ENCODE measurements at regions not wholly inside any gene's neighbourhood (a gene's known extent, or its start where the extent isn't known, plus 50 kb on each side); places are given as distances from the start of the nearest gene placed in this dataset.

DNA sequence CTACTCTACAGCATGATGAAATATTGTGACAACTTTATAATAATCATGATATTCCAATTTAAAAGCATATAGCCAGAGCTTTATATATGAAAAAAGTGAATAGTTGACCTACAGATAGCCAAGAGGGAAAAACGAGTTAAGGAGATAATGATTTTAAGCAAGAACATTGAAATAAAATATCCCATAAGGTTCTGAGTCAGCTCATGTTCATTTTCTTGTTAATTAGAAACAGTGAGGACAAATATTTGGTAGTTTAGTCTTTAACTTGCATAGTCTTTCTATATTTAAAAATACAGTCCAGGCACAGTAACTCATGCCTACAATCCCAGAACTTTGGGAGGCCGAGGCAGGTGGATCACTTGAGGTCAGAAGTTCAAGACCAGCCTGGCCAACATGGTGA, 55.8 kb upstream of the CDH6 start:
- Mint-ChIP-seq H3K36me3 (ENCODE audit: low read depth) (no peaks in the 10 kb centered on the region), H3K27me3 (no peaks in the 10 kb centered on the region), H3K27ac (no peak overlapping the region), H3K4me1 (no peaks in the 10 kb centered on the region), H3K4me3 (no peak overlapping the region)
- no peak for DNase-seq
- no peak for ATAC-seq
- no peaks in the 10 kb centered on the region for H3K9me3 ChIP-seq (ENCODE audit: control insufficient read depth, low read length, poor library complexity, severe bottlenecking)

DNA sequence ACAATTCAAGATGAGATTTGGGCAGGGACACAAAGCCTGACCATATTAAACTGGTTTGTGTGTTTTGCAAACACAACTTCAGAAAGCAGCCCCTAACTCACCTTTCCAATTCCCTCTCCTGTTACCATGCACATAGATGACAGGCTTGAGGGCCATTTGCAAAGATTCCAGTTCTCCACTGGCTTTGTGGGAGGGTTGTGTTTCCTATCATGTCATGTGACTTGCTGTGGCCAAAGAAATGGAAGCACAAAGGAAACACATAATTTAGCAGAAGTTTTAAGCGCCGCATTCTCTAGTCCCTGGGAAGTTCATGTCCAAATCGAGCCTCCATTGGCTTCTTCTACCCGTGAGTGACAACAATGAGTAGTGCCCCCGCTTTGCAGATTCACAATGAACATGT, 57.9 kb upstream of the CDH6 start:
- Mint-ChIP-seq H3K36me3 (ENCODE audit: low read depth) (no peaks in the 10 kb centered on the region), H3K4me3 (no peak overlapping the region), H3K4me1 (no peaks in the 10 kb centered on the region), H3K27ac (no peak overlapping the region), H3K27me3 (no peaks in the 10 kb centered on the region)
- no peaks in the 10 kb centered on the region for H3K9me3 ChIP-seq (ENCODE audit: control insufficient read depth, low read length, poor library complexity, severe bottlenecking)
- DNase-seq (no peak), ATAC-seq (no peak)

DNA sequence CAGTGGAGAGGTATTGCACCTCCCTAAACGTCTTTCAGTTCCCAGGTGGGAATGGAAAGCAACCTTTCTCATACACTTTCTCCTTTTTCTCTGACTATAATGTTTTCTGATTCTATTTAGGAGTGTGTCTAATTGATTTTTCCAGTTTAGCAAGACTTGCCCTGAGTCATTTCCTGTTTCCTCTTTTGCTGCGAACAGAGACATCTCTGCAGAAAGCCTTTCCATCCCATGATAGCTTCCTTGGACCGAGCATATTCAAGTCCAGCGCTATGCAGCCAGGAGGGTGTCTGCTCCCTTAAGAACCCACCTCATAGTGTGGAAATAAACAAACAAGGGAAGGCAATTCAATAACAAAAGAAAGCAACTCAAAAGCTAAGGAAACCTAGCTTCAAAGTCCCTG, 60.0 kb upstream of the CDH6 start:
- Mint-ChIP-seq H3K27ac (no peak overlapping the region), H3K4me1 (no peaks in the 10 kb centered on the region), H3K36me3 (ENCODE audit: low read depth) (no peaks in the 10 kb centered on the region), H3K27me3 (no peaks in the 10 kb centered on the region), H3K4me3 (no peak overlapping the region)
- DNase-seq (no peak), ATAC-seq (no peak)
- no peaks in the 10 kb centered on the region for H3K9me3 ChIP-seq (ENCODE audit: control insufficient read depth, low read length, poor library complexity, severe bottlenecking)

- H3K9me3 ChIP-seq (ENCODE audit: control insufficient read depth, low read length, poor library complexity, severe bottlenecking), result no peaks in the 10 kb centered on the region
- DNase-seq, result no peak
- H3K4me3 Mint-ChIP-seq, result no peak overlapping the region
- H3K4me1 Mint-ChIP-seq, result no peaks in the 10 kb centered on the region
- ATAC-seq, result no peak
- no peaks in the 10 kb centered on the region for H3K36me3 Mint-ChIP-seq (ENCODE audit: low read depth)
- H3K27ac Mint-ChIP-seq, result no peak overlapping the region
- H3K27me3 Mint-ChIP-seq, result no peaks in the 10 kb centered on the region
Measured at GRCh38 chr5:31131381-31131891, 62.0 kb upstream of the CDH6 start.

DNA sequence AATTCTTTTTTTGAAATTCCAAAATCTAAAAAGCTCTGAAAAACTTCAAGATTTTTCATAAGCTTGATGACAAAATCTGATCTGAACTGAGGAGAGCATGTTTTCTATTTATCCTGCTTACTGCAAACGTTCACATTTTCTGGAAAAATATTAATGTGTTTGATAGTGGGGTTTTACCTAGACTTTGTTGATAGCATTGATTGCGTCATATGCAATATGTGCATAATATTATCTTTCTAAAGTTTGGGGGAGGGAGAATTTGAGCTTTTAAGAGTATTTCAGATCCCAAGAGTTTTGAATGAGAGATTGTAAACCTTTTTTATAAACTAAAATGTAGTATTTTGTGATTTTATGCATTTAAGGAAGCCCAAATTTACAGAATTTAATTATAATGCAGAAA, 62.8 kb upstream of the CDH6 start:
- no peak overlapping the region for H3K4me3 Mint-ChIP-seq
- no peaks in the 10 kb centered on the region for H3K27me3 Mint-ChIP-seq
- no peaks in the 10 kb centered on the region for H3K4me1 Mint-ChIP-seq
- H3K36me3 Mint-ChIP-seq (ENCODE audit: low read depth), result no peaks in the 10 kb centered on the region
- H3K9me3 ChIP-seq (ENCODE audit: control insufficient read depth, low read length, poor library complexity, severe bottlenecking), result no peaks in the 10 kb centered on the region
- DNase-seq (no peak), ATAC-seq (no peak)
- no peak overlapping the region for H3K27ac Mint-ChIP-seq

- ATAC-seq (no peak), DNase-seq (no peak)
- H3K4me1 Mint-ChIP-seq, result no peaks in the 10 kb centered on the region
- no peaks in the 10 kb centered on the region for H3K9me3 ChIP-seq (ENCODE audit: control insufficient read depth, low read length, poor library complexity, severe bottlenecking)
- no peaks in the 10 kb centered on the region for H3K27me3 Mint-ChIP-seq
- no peak overlapping the region for H3K4me3 Mint-ChIP-seq
- H3K36me3 Mint-ChIP-seq (ENCODE audit: low read depth), result no peaks in the 10 kb centered on the region
- no peak overlapping the region for H3K27ac Mint-ChIP-seq
Measured at GRCh38 chr5:31124651-31125305, 68.7 kb upstream of the CDH6 start.

- no peaks in the 10 kb centered on the region for H3K4me1 Mint-ChIP-seq
- no peaks in the 10 kb centered on the region for H3K9me3 ChIP-seq (ENCODE audit: control insufficient read depth, low read length, poor library complexity, severe bottlenecking)
- no peaks in the 10 kb centered on the region for H3K36me3 Mint-ChIP-seq (ENCODE audit: low read depth)
- no peak overlapping the region for H3K4me3 Mint-ChIP-seq
- no peak overlapping the region for H3K27ac Mint-ChIP-seq
- H3K27me3 Mint-ChIP-seq, result no peaks in the 10 kb centered on the region
- DNase-seq, result no peak
- ATAC-seq, result no peak
Measured at GRCh38 chr5:31124026-31124425, 69.5 kb upstream of the CDH6 start.

GRCh38 chr5:31122998-31123951, 70.2 kb upstream of the CDH6 start:
- no peaks in the 10 kb centered on the region for H3K9me3 ChIP-seq (ENCODE audit: control insufficient read depth, low read length, poor library complexity, severe bottlenecking)
- Mint-ChIP-seq H3K36me3 (ENCODE audit: low read depth) (no peaks in the 10 kb centered on the region), H3K4me3 (no peak overlapping the region), H3K4me1 (no peaks in the 10 kb centered on the region), H3K27me3 (no peaks in the 10 kb centered on the region), H3K27ac (no peak overlapping the region)
- DNase-seq (no peak), ATAC-seq (no peak)

GRCh38 chr5:31121224-31121623, 72.3 kb upstream of the CDH6 start:
- ATAC-seq (no peak), DNase-seq (no peak)
- H3K9me3 ChIP-seq (ENCODE audit: control insufficient read depth, low read length, poor library complexity, severe bottlenecking), result no peaks in the 10 kb centered on the region
- H3K4me1 Mint-ChIP-seq, result no peaks in the 10 kb centered on the region
- no peak overlapping the region for H3K27ac Mint-ChIP-seq
- H3K4me3 Mint-ChIP-seq, result no peak overlapping the region
- no peaks in the 10 kb centered on the region for H3K27me3 Mint-ChIP-seq
- H3K36me3 Mint-ChIP-seq (ENCODE audit: low read depth), result no peaks in the 10 kb centered on the region

GRCh38 chr5:31120642-31120948, 72.9 kb upstream of the CDH6 start:
- Mint-ChIP-seq H3K27me3 (no peaks in the 10 kb centered on the region), H3K4me1 (no peaks in the 10 kb centered on the region), H3K4me3 (no peak overlapping the region), H3K36me3 (ENCODE audit: low read depth) (no peaks in the 10 kb centered on the region), H3K27ac (no peak overlapping the region)
- no peaks in the 10 kb centered on the region for H3K9me3 ChIP-seq (ENCODE audit: control insufficient read depth, low read length, poor library complexity, severe bottlenecking)
- no peak for DNase-seq
- no peak for ATAC-seq

DNA sequence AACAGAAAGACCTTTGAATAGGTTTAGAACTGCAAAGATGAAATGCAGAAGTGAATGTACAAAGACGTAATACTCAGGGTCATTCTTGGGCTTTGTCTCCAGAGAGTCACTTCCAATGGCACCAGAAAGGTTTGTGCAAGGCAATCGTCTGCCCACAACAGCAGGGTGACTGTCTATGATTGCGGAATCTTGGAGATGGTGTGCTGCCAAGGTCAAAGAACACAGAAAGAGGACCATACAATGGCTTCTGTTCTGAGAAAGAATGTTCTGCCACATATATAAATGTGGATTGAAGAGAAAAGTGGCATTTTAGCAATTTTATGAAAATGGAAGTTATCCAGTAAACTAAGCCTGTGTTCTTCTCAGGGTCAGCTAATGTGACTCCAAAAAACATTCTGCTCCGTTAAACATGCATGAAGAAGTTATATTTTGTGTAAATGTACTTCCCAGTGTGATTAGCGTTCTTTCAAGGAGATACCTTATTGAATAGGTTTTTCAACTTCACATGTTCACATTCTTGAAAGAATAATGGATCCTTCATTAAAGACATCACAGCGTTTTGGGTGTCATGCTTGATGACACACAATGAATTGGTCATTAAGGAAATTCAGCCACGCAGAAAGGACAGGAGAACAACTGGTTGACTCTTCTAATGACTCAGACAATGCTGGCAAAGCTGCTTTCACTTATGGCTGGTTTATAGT, 73.4 kb upstream of the CDH6 start:
- ATAC-seq (no peak), DNase-seq (no peak)
- no peaks in the 10 kb centered on the region for H3K36me3 Mint-ChIP-seq (ENCODE audit: low read depth)
- no peaks in the 10 kb centered on the region for H3K4me1 Mint-ChIP-seq
- H3K9me3 ChIP-seq (ENCODE audit: control insufficient read depth, low read length, poor library complexity, severe bottlenecking), result no peaks in the 10 kb centered on the region
- H3K4me3 Mint-ChIP-seq, result no peak overlapping the region
- no peak overlapping the region for H3K27ac Mint-ChIP-seq
- no peaks in the 10 kb centered on the region for H3K27me3 Mint-ChIP-seq

DNA sequence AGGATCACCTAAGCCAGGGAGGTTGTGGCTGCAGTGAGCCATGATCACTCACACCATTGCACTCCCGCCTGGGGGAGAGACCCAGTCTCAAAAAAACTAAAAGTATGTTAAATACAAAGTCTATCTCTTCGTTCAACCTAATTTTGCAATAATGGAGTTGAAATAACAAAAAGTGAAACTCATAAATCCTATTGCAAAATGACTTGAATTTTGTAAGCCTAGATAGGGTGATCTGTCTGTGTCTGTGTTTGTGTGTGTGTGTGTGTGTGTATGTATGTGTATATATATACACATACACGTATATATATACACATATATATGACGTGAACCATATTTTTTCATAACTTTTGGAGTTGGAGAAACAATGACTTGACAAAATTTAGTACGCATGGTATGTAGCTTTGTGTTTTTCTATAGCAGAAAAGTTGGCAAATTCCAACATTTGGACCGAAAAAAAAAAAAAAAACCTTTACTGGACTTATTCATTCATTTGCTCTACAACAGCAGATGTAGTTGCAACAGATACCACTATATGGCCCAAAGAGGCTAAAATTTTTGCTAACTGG, 76.9 kb upstream of the CDH6 start:
- H3K9me3 ChIP-seq (ENCODE audit: control insufficient read depth, low read length, poor library complexity, severe bottlenecking), result no peaks in the 10 kb centered on the region
- H3K27ac Mint-ChIP-seq, result no peak overlapping the region
- H3K4me1 Mint-ChIP-seq, result no peaks in the 10 kb centered on the region
- ATAC-seq (no peak), DNase-seq (no peak)
- H3K36me3 Mint-ChIP-seq (ENCODE audit: low read depth), result no peaks in the 10 kb centered on the region
- H3K27me3 Mint-ChIP-seq, result no peaks in the 10 kb centered on the region
- no peak overlapping the region for H3K4me3 Mint-ChIP-seq

GRCh38 chr5:31114817-31115216, 78.7 kb upstream of the CDH6 start:
- H3K9me3 ChIP-seq (ENCODE audit: control insufficient read depth, low read length, poor library complexity, severe bottlenecking), result no peaks in the 10 kb centered on the region
- Mint-ChIP-seq H3K27ac (no peak overlapping the region), H3K4me1 (no peaks in the 10 kb centered on the region), H3K27me3 (no peaks in the 10 kb centered on the region), H3K36me3 (ENCODE audit: low read depth) (no peaks in the 10 kb centered on the region), H3K4me3 (no peak overlapping the region)
- no peak for DNase-seq
- no peak for ATAC-seq
